ENCODE measurements at regions not wholly inside any gene's neighbourhood (a gene's known extent, or its start where the extent isn't known, plus 50 kb on each side); places are given as distances from the start of the nearest gene placed in this dataset.

- ATAC-seq = no peak
- no peak overlapping the region for H3K4me3 ChIP-seq
- no peak for TF ChIP-seq CTCF (IDR thresholded peaks at IDR 0.05)
- 87 to 88% methylated on average over 9 of the region's 9 CpGs for WGBS, 2 donors
- FAIRE-seq = no peak
- H3K36me3 ChIP-seq = no peaks in the 10 kb centered on the region
- H3K27me3 ChIP-seq = no peaks in the 10 kb centered on the region
- no peak for DNase-seq
- intact Hi-C loops (cut with DNase I) = no loop called here
- H3K4me1 ChIP-seq = no peaks in the 10 kb centered on the region
- no peaks in the 10 kb centered on the region for H3K9me3 ChIP-seq
- H3K27ac ChIP-seq = no peak overlapping the region
Measured at GRCh38 chr15:35925275-35926006, 379.5 kb upstream of the DPH6 start.

- Histone ChIP-seq H3K4me1 (no peaks in the 10 kb centered on the region), H3K27me3 (no peaks in the 10 kb centered on the region), H3K4me3 (no peak overlapping the region), H3K36me3 (no peaks in the 10 kb centered on the region), H3K9me3 (no peaks in the 10 kb centered on the region), H3K27ac (no peak overlapping the region)
- no peak for TF ChIP-seq CTCF (IDR thresholded peaks at IDR 0.05)
- DNase-seq (no peak), ATAC-seq (no peak), FAIRE-seq (no peak)
- intact Hi-C loops (cut with DNase I) = no loop called here
Measured at GRCh38 chr15:35926007-35926380, 380.0 kb upstream of the DPH6 start.

GRCh38 chr15:35928847-35929246 lies 382.9 kb upstream of the DPH6 start:
- no peaks in the 10 kb centered on the region for H3K9me3 ChIP-seq
- no peaks in the 10 kb centered on the region for H3K36me3 ChIP-seq
- DNase-seq (no peak), FAIRE-seq (no peak), ATAC-seq (no peak)
- no peak overlapping the region for H3K4me3 ChIP-seq
- no peak for TF ChIP-seq CTCF (IDR thresholded peaks at IDR 0.05)
- no peak overlapping the region for H3K27ac ChIP-seq
- 80 to 91% methylated on average over 2 of the region's 2 CpGs for WGBS, 2 donors
- H3K4me1 ChIP-seq = no peaks in the 10 kb centered on the region
- no peaks in the 10 kb centered on the region for H3K27me3 ChIP-seq
- intact Hi-C loops (cut with DNase I) = no loop called here

- FAIRE-seq (no peak), ATAC-seq (no peak), DNase-seq (no peak)
- Histone ChIP-seq H3K36me3 (no peaks in the 10 kb centered on the region), H3K9me3 (no peaks in the 10 kb centered on the region), H3K27me3 (no peaks in the 10 kb centered on the region), H3K4me1 (no peaks in the 10 kb centered on the region), H3K27ac (no peak overlapping the region), H3K4me3 (no peak overlapping the region)
- intact Hi-C loops (cut with DNase I) = no loop called here
- no peak for TF ChIP-seq CTCF (IDR thresholded peaks at IDR 0.05)
- 46 to 65% methylated on average over 4 of the region's 4 CpGs for WGBS, 2 donors
Measured at GRCh38 chr15:35929740-35930444, 383.9 kb upstream of the DPH6 start.

- intact Hi-C loops (cut with DNase I) = no loop called here
- FAIRE-seq (no peak), DNase-seq (no peak), ATAC-seq (no peak)
- Histone ChIP-seq H3K27me3 (no peaks in the 10 kb centered on the region), H3K27ac (no peak overlapping the region), H3K9me3 (no peaks in the 10 kb centered on the region), H3K4me1 (no peaks in the 10 kb centered on the region), H3K4me3 (no peak overlapping the region), H3K36me3 (no peaks in the 10 kb centered on the region)
- 28 to 35% methylated on average over 2 of the region's 2 CpGs for WGBS, 2 donors
- TF ChIP-seq CTCF (IDR thresholded peaks at IDR 0.05) = no peak
Measured at GRCh38 chr15:35931799-35932341, 385.9 kb upstream of the DPH6 start.

Data from pancreas (tissue), 10 donors.